CD4-positive, alpha-beta memory T cell (primary cell): ENCODE measurements at regions not wholly inside any gene's neighbourhood (a gene's known extent, or its start where the extent isn't known, plus 50 kb on each side); places are given as distances from the start of the nearest gene placed in this dataset.

Experiments used
- CTCF ChIA-PET: fragments of 350-600 bp; sonication (Branson Sonifier 250); formaldehyde crosslinking; loops from one replicate; lab custom pipeline; 2021; ENCODE audit warnings: inconsistent platforms; ENCODE audit not compliant: partially characterized antibody; lab: Charles Lee
- POLR2A ChIA-PET: fragments of 350-600 bp; sonication (Branson Sonifier 250); formaldehyde crosslinking; loops from one replicate; lab custom pipeline; 2021; ENCODE audit not compliant: partially characterized antibody; lab: Charles Lee
- DNase-seq, 5 donors: peaks; one replicate each; pipeline versions ENCODE4 v3.0.0 to v3.0.0-alpha.2; 2020 to 2022; ENCODE audit warnings: mixed read lengths in 1 of 5
- H3K27ac ChIP-seq: one replicate; pipeline ENCODE4 v1.7.0; 2013; ENCODE audit warnings: low read depth, low read length
- H3K27me3 ChIP-seq: 2 replicates; pipeline ENCODE4 v1.7.0; 2013; ENCODE audit warnings: mild to moderate bottlenecking, low read length, moderate library complexity; ENCODE audit not compliant: insufficient read depth
- H3K36me3 ChIP-seq: 2 replicates; pipeline ENCODE4 v1.7.0; 2013; ENCODE audit warnings: mild to moderate bottlenecking, low read length, moderate library complexity; ENCODE audit not compliant: insufficient read depth
- H3K4me1 ChIP-seq: 2 replicates; pipeline ENCODE4 v1.7.0; 2013; ENCODE audit warnings: mild to moderate bottlenecking, low read length, moderate library complexity; ENCODE audit not compliant: insufficient read depth
- H3K4me3 ChIP-seq, 2 donors: one replicate each; pipeline ENCODE4 v1.7.0; 2013; ENCODE audit warnings: low read length in 2 of 2, mild to moderate bottlenecking in 1 of 2
- H3K9me3 ChIP-seq, 2 donors: one replicate each; pipeline ENCODE4 v1.7.0; 2013; ENCODE audit warnings: low read length in 2 of 2, control low read depth in 1 of 2; ENCODE audit not compliant: control insufficient read depth in 1 of 2
- H3K27ac Mint-ChIP-seq, 7 donors: one replicate each; pipeline ENCODE4 v1.8.0; 2020 to 2021; ENCODE audit warnings: mixed read lengths in 7 of 7, mild to moderate bottlenecking in 6 of 7, inconsistent platforms in 3 of 7, moderate library complexity in 3 of 7
- H3K27me3 Mint-ChIP-seq, 2 donors: one replicate each; pipeline ENCODE4 v1.8.0; 2020 to 2021; ENCODE audit warnings: mixed read lengths in 2 of 2
- H3K36me3 Mint-ChIP-seq, 2 donors: one replicate each; pipeline ENCODE4 v1.8.0; 2020 to 2021; ENCODE audit warnings: mixed read lengths in 2 of 2, inconsistent platforms in 1 of 2, mild to moderate bottlenecking in 1 of 2
- H3K4me1 Mint-ChIP-seq, 4 donors: one replicate each; pipeline ENCODE4 v1.8.0; 2020 to 2021; ENCODE audit warnings: mixed read lengths in 4 of 4, mild to moderate bottlenecking in 1 of 4
- H3K4me3 Mint-ChIP-seq, 8 donors: one replicate each; pipeline ENCODE4 v1.8.0; 2020 to 2021; ENCODE audit warnings: mixed read lengths in 8 of 8, mild to moderate bottlenecking in 7 of 8, moderate library complexity in 6 of 8, inconsistent platforms in 3 of 8
- H3K9me3 Mint-ChIP-seq, 8 donors: one replicate each; pipeline ENCODE4 v1.8.0; 2020 to 2021; ENCODE audit warnings: mixed read lengths in 8 of 8, mild to moderate bottlenecking in 5 of 8, inconsistent platforms in 3 of 8, moderate library complexity in 1 of 8
- intact Hi-C: fragments of 100-400 bp; cut with micrococcal nuclease; formaldehyde crosslinking; loops from one replicate; pipeline ENCODE4 v1.15.1; 2023

DNA sequence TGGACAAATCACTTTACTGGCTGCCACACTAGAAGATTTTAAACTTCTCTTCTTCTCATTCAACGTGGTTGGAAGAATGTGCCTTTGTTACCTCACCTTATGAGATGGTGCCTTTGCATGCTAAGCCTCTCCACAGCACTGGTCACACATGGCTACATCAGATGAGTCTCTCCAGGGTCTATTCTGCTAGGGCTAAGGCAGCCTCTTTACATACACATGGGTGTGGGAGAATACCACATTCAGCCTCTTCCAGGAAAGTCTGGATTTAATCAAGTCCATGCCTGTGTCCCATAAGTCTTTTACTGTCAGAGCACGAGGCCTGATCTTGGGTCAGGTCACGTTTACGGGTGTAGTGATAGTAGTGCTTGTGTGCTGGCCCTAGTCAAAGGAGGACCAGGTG is 701.5 kb downstream of the SORCS3 start:
- no peaks in the 10 kb centered on the region for H3K27me3 Mint-ChIP-seq
- no peak for DNase-seq
- intact Hi-C loops = no loop called here
- H3K4me3 Mint-ChIP-seq = no peak overlapping the region
- no peaks in the 10 kb centered on the region for H3K27me3 ChIP-seq
- no peak overlapping the region for H3K27ac Mint-ChIP-seq
- H3K4me1 Mint-ChIP-seq = no peaks in the 10 kb centered on the region
- peaks cover 0 to 7% (median 0%) of the 10 kb centered on the region in 8 donors for H3K9me3 Mint-ChIP-seq
- H3K36me3 Mint-ChIP-seq = no peaks in the 10 kb centered on the region
- H3K4me3 ChIP-seq = no peak overlapping the region
- POLR2A ChIA-PET = no interaction called here
- H3K9me3 ChIP-seq = no peaks in the 10 kb centered on the region
- CTCF ChIA-PET = no interaction called here
- no peaks in the 10 kb centered on the region for H3K4me1 ChIP-seq
- no peak overlapping the region for H3K27ac ChIP-seq
- no peaks in the 10 kb centered on the region for H3K36me3 ChIP-seq

- Mint-ChIP-seq H3K27ac (no peak overlapping the region), H3K9me3 (peaks cover 0 to 9% (median 3%) of the 10 kb centered on the region in 8 donors)
- POLR2A ChIA-PET = no interaction called here
Observed at GRCh38 chr10:105339669-105340068, 698.6 kb downstream of the SORCS3 start.

DNA sequence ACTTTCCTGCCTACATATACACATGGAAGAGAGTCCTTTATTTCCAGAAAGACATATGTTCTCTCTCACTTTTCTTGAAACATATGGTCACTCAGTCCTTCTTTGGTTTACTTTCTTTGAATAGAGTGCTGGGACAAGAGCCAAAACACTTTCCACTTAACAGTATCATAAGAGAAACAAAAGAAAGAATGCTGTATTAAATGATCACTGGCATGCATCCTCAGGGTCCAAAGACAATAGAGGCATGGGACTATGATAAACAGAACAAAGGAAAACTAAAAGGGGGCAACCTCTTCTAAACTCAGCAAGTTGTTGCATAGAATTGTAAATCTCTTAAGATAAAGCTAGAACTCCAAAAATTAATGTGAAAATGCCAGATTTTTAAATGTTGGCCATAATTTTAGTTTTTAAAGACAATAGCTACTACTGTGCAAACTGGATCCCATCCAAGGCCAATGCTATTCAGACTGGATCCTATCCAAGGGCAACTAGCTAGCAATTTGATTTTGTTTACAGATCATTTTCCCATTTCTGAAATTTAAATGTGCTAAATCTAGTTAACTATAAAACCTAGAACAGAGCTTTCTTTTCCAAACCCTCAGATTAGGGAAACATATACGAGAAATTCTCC is 687.5 kb downstream of the SORCS3 start:
- Mint-ChIP-seq H3K9me3 (peaks cover 0 to 14% (median 0%) of the 10 kb centered on the region in 8 donors), H3K4me3 (no peak overlapping the region), H3K27ac (no peak overlapping the region), H3K36me3 (no peaks in the 10 kb centered on the region), H3K27me3 (no peaks in the 10 kb centered on the region), H3K4me1 (no peaks in the 10 kb centered on the region)
- ChIA-PET CTCF (no interaction called here), POLR2A (no interaction called here)
- H3K27me3 ChIP-seq = no peaks in the 10 kb centered on the region
- DNase-seq = no peak
- no peaks in the 10 kb centered on the region for H3K9me3 ChIP-seq
- no peaks in the 10 kb centered on the region for H3K36me3 ChIP-seq
- no peak overlapping the region for H3K4me3 ChIP-seq
- H3K4me1 ChIP-seq = no peaks in the 10 kb centered on the region
- H3K27ac ChIP-seq = no peak overlapping the region
- intact Hi-C loops = no loop called here

More at GRCh38 chr10:105339669-105340068, 698.6 kb downstream of the SORCS3 start:
- H3K4me1 Mint-ChIP-seq = no peaks in the 10 kb centered on the region
- no peaks in the 10 kb centered on the region for H3K27me3 ChIP-seq
- intact Hi-C loops = no loop called here
- H3K36me3 ChIP-seq = no peaks in the 10 kb centered on the region
- H3K4me1 ChIP-seq = no peaks in the 10 kb centered on the region
- CTCF ChIA-PET = no interaction called here
- H3K36me3 Mint-ChIP-seq = no peaks in the 10 kb centered on the region
- no peak for DNase-seq
- no peaks in the 10 kb centered on the region for H3K9me3 ChIP-seq
- H3K4me3 Mint-ChIP-seq = no peak overlapping the region
- H3K27me3 Mint-ChIP-seq = no peaks in the 10 kb centered on the region
- no peak overlapping the region for H3K27ac ChIP-seq
- no peak overlapping the region for H3K4me3 ChIP-seq
